ENCODE measurements at regions not wholly inside any gene's neighbourhood (a gene's known extent, or its start where the extent isn't known, plus 50 kb on each side); places are given as distances from the start of the nearest gene placed in this dataset.

- no TSS peak for BruUV-seq (replicated peaks)
- no peak overlapping the region for H3K4me2 ChIP-seq (ENCODE audit: insufficient read depth, low read length)
- WGBS (ENCODE audit: insufficient coverage, low coverage, missing lambda C conversion rate): 0% methylated on average over 8 of the region's 8 CpGs
- in situ Hi-C loops (cut with MboI) (no loop called here), intact Hi-C loops (cut with micrococcal nuclease) (no loop called here)
- no peak overlapping the region for H3K4me3 ChIP-seq
- H3K9ac ChIP-seq (ENCODE audit: insufficient read depth in 1 of 2, low read depth in 2 of 2, low read length in 2 of 2): no peak overlapping the region
- DNase-seq (ENCODE audit: extremely low read depth in 1 of 4, low spot score in 3 of 4): no peak
- H2AFZ ChIP-seq (ENCODE audit: low read depth, low read length): no peak overlapping the region
- H3K27ac ChIP-seq (ENCODE audit: extremely low read depth, low read depth, low read length): no peak overlapping the region
- no peaks in the 10 kb centered on the region for H3K27me3 ChIP-seq (ENCODE audit: control insufficient read depth in 2 of 2, insufficient read depth in 2 of 2, low read length in 2 of 2)
- TF ChIP-seq E2F3 (CRISPR knock-in tag; IDR thresholded peaks at IDR 0.05) (no peak), RNF219 (CRISPR knock-in tag; IDR thresholded peaks at IDR 0.05) (no peak), ETS2 (tag; IDR thresholded peaks at IDR 0.05; ENCODE audit: borderline replicate concordance, poor library complexity, severe bottlenecking) (no peak)
- no peaks in the 10 kb centered on the region for H3K79me2 ChIP-seq (ENCODE audit: control insufficient read depth, insufficient read depth, low read length)
- no peaks in the 10 kb centered on the region for H3K9me3 ChIP-seq (replicated peaks; ENCODE audit: control insufficient read depth, insufficient read depth, low read depth, low read length)
- no peak for ATAC-seq
- no peaks in the 10 kb centered on the region for H3K4me1 ChIP-seq (replicated peaks in 1 of 2; ENCODE audit: control insufficient read depth in 2 of 2, insufficient read depth in 2 of 2, low read length in 2 of 2)
- ChIA-PET CTCF (ENCODE audit: low intra/inter-chr PET ratio) (no interaction called here), POLR2A (no interaction called here)
- no peaks in the 10 kb centered on the region for H3K36me3 ChIP-seq (ENCODE audit: control insufficient read depth, insufficient read depth, low read length)
- H3K9me1 ChIP-seq (ENCODE audit: control insufficient read depth, insufficient read depth, low read length): no peaks in the 10 kb centered on the region
- FAIRE-seq: no peak
- no peaks in the 10 kb centered on the region for H4K20me1 ChIP-seq (replicated peaks; ENCODE audit: control insufficient read depth, insufficient read depth, low read length)
Measured at GRCh38 chr2:39851251-39851650, 72.2 kb upstream of the THUMPD2 start.

GRCh38 chr2:39849982-39850526 lies 71.0 kb upstream of the THUMPD2 start:
- FAIRE-seq: peak; percentile 26

More at GRCh38 chr2:39849982-39850526, 71.0 kb upstream of the THUMPD2 start:
- Histone ChIP-seq H3K27ac (ENCODE audit: extremely low read depth, low read depth, low read length) (no peak overlapping the region), H3K9me3 (replicated peaks; ENCODE audit: control insufficient read depth, insufficient read depth, low read depth, low read length) (no peaks in the 10 kb centered on the region), H3K4me2 (ENCODE audit: insufficient read depth, low read length) (no peak overlapping the region), H3K79me2 (ENCODE audit: control insufficient read depth, insufficient read depth, low read length) (no peaks in the 10 kb centered on the region), H3K9me1 (ENCODE audit: control insufficient read depth, insufficient read depth, low read length) (no peaks in the 10 kb centered on the region), H3K9ac (ENCODE audit: insufficient read depth in 1 of 2, low read depth in 2 of 2, low read length in 2 of 2) (no peak overlapping the region), H3K27me3 (ENCODE audit: control insufficient read depth in 2 of 2, insufficient read depth in 2 of 2, low read length in 2 of 2) (no peaks in the 10 kb centered on the region), H3K4me3 (no peak overlapping the region), H2AFZ (ENCODE audit: low read depth, low read length) (no peak overlapping the region), H4K20me1 (replicated peaks; ENCODE audit: control insufficient read depth, insufficient read depth, low read length) (no peaks in the 10 kb centered on the region), H3K4me1 (replicated peaks in 1 of 2; ENCODE audit: control insufficient read depth in 2 of 2, insufficient read depth in 2 of 2, low read length in 2 of 2) (no peaks in the 10 kb centered on the region), H3K36me3 (ENCODE audit: control insufficient read depth, insufficient read depth, low read length) (no peaks in the 10 kb centered on the region)
- intact Hi-C loops (cut with micrococcal nuclease): no loop called here
- no TSS peak for BruUV-seq (replicated peaks)
- TF ChIP-seq C11orf30 (IDR thresholded peaks at IDR 0.05; ENCODE audit: low read depth) (no peak), MECOM (CRISPR knock-in tag; IDR thresholded peaks at IDR 0.05) (no peak), ZNF263 (CRISPR knock-in tag; IDR thresholded peaks at IDR 0.05; ENCODE audit: borderline replicate concordance) (no peak), ZNF12 (CRISPR knock-in tag; IDR thresholded peaks at IDR 0.05) (no peak), ZNF277 (CRISPR knock-in tag; IDR thresholded peaks at IDR 0.05; ENCODE audit: borderline replicate concordance) (no peak), NRF1 (conservative IDR thresholded peaks at IDR 0.05 in 1 of 2, IDR thresholded peaks at IDR 0.05 in 1 of 2) (no peak), MCM5 (IDR thresholded peaks at IDR 0.05; ENCODE audit: low read depth) (no peak)
- DNase-seq (ENCODE audit: extremely low read depth in 1 of 4, low spot score in 3 of 4) (no peak), ATAC-seq (no peak)
- 0% methylated on average over 4 of the region's 4 CpGs for WGBS (ENCODE audit: insufficient coverage, low coverage, missing lambda C conversion rate)
- CTCF ChIA-PET (ENCODE audit: low intra/inter-chr PET ratio): no interaction called here
- POLR2A ChIA-PET: no interaction called here
- in situ Hi-C loops (cut with MboI): no loop called here
